GM12891 (cell line): ENCODE measurements at regions not wholly inside any gene's neighbourhood (a gene's known extent, or its start where the extent isn't known, plus 50 kb on each side); places are given as distances from the start of the nearest gene placed in this dataset.
"Not testable (repeated sequence)": the region's sequence is repeated elsewhere in the genome, so short reads cannot be mapped to it uniquely, and the experiment has no call there.

ENCODE experiments used
- PAX5 ChIP-seq: IDR thresholded peaks from 2 replicates; pipeline ENCODE4 v1.6.1; 2011; ENCODE audit warnings: low read length, moderate library complexity, mild to moderate bottlenecking; ENCODE audit not compliant: insufficient read depth, severe bottlenecking
- POLR2A ChIP-seq: IDR thresholded peaks from 2 replicates; pipeline ENCODE4 v1.6.1; 2011; ENCODE audit warnings: low read depth, low read length, control low read depth
- POLR2AphosphoS5 ChIP-seq: IDR thresholded peaks from 2 replicates; pipeline ENCODE4 v1.6.1; 2011; ENCODE audit warnings: low read depth, low read length, control low read depth
- SPI1 ChIP-seq: IDR thresholded peaks from 2 replicates; pipeline ENCODE4 v1.6.1; 2011; ENCODE audit warnings: low read depth, low read length, control low read depth
- TAF1 ChIP-seq: IDR thresholded peaks from 2 replicates; pipeline ENCODE4 v1.6.1; 2011; ENCODE audit warnings: low read depth, low read length, control low read depth

DNA sequence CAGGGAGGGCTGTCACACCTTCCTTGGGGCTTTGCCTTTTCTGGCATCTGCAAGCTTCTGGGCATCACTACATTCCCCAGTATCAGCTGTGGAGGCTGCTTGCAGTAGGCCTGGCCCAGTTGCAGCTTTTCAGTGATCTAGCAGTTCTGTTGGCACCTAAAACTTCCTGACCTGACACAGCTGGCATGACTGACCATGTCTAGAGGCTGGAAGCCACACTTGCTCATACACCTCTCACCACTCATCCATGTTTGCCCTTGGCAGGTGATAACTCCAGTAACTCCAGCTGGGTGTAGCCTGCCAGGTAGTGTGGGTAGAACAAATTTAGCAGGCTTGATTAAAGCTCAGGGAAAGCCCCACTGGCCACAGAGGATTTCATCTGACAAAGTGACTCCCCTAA is 122.6 kb downstream of the RBMY1J start:
- not testable (repeated sequence) for TF ChIP-seq POLR2A, PAX5, TAF1, POLR2AphosphoS5, SPI1
